IMR-90 (cell line): ENCODE measurements at regions not wholly inside any gene's neighbourhood (a gene's known extent, or its start where the extent isn't known, plus 50 kb on each side); places are given as distances from the start of the nearest gene placed in this dataset.

Experiments used
- ATAC-seq: fragments of 200-7000 bp; cut with Tn5 transposase; 2 replicates; pipeline ENCODE4 v1.9.1; 2020; ENCODE audit warnings: low read depth, mild to moderate bottlenecking, moderate library complexity
- BruUV-seq: library from RNA; stranded (reverse); fragments of 400-500 nt; replicated peaks from 2 replicates; lab custom pipeline; 2021; lab: Mats Ljungman, UMichigan
- CTCF ChIA-PET: fragments of 300-600 bp; formaldehyde crosslinking; extraction: SDS; loops from one replicate; lab custom pipeline; 2021; ENCODE audit warnings: antibody characterized with exemption; lab: Yijun Ruan, JAX
- POLR2A ChIA-PET: fragments of 300-600 bp; sonication (Branson Sonifier 250); formaldehyde crosslinking; loops from one replicate; lab custom pipeline; 2022; ENCODE audit warnings: antibody characterized with exemption; ENCODE audit not compliant: unreplicated experiment; lab: Charles Lee
- DNase-seq: peaks from one replicate; pipeline ENCODE4 v3.0.0; 2013
- H2AFZ ChIP-seq: replicated peaks from 2 replicates; pipeline ENCODE3; 2013; ENCODE audit warnings: low read length, mild to moderate bottlenecking; ENCODE audit not compliant: poor library complexity
- H2AK5ac ChIP-seq: 2 replicates; pipeline ENCODE4 v1.6.1; 2013; ENCODE audit warnings: low read depth, low read length, inconsistent platforms
- H2AK9ac ChIP-seq: replicated peaks from 2 replicates; pipeline ENCODE3; 2013; ENCODE audit warnings: mild to moderate bottlenecking, low read depth, low read length, moderate library complexity; ENCODE audit not compliant: poor library complexity
- H2BK120ac ChIP-seq: 2 replicates; pipeline ENCODE4 v1.6.1; 2013; ENCODE audit warnings: low read depth, low read length, inconsistent platforms
- H2BK15ac ChIP-seq: 3 replicates; pipeline ENCODE4 v1.6.1; 2013; ENCODE audit warnings: low read depth, low read length, inconsistent platforms
- H2BK20ac ChIP-seq: 2 replicates; pipeline ENCODE4 v1.6.1; 2013; ENCODE audit warnings: low read depth, mild to moderate bottlenecking, inconsistent platforms, low read length, moderate library complexity
- H2BK5ac ChIP-seq: 2 replicates; pipeline ENCODE4 v1.6.1; 2013; ENCODE audit warnings: mild to moderate bottlenecking, low read depth, low read length, inconsistent platforms; ENCODE audit not compliant: poor library complexity, severe bottlenecking
- H3K14ac ChIP-seq: replicated peaks from 2 replicates; pipeline ENCODE4 v1.6.1; 2013; ENCODE audit warnings: low read depth, low read length, inconsistent platforms
- H3K18ac ChIP-seq: 2 replicates; pipeline ENCODE4 v1.6.1; 2013; ENCODE audit warnings: low read depth, low read length, control low read depth
- H3K23ac ChIP-seq: 2 replicates; pipeline ENCODE4 v1.6.1; 2013; ENCODE audit warnings: low read depth, low read length, inconsistent platforms
- H3K27ac ChIP-seq: 2 replicates; pipeline ENCODE4 v1.5.1; 2013; ENCODE audit warnings: mild to moderate bottlenecking, control low read depth, low read length; ENCODE audit not compliant: insufficient read depth
- H3K27me3 ChIP-seq: 2 replicates; pipeline ENCODE4 v1.6.1; 2013; ENCODE audit warnings: low read length; ENCODE audit not compliant: control insufficient read depth, insufficient read depth
- H3K36me3 ChIP-seq: 2 replicates; pipeline ENCODE4 v1.6.1; 2013; ENCODE audit warnings: low read length, mixed read lengths; ENCODE audit not compliant: control insufficient read depth, insufficient read depth
- H3K4ac ChIP-seq: 2 replicates; pipeline ENCODE4 v1.6.1; 2013; ENCODE audit warnings: low read depth, low read length, inconsistent platforms
- H3K4me1 ChIP-seq: 2 replicates; pipeline ENCODE4 v1.6.1; 2013; ENCODE audit warnings: low read length, mixed read lengths; ENCODE audit not compliant: control insufficient read depth, insufficient read depth
- H3K4me2 ChIP-seq: 2 replicates; pipeline ENCODE4 v1.6.1; 2013; ENCODE audit warnings: low read depth, mild to moderate bottlenecking, control low read depth, low read length, moderate library complexity
- H3K4me3 ChIP-seq: 2 replicates; pipeline ENCODE4 v1.5.1; 2013; ENCODE audit warnings: low read depth, mild to moderate bottlenecking, control low read depth, low read length, moderate library complexity; ENCODE audit not compliant: insufficient read depth
- H3K56ac ChIP-seq: 2 replicates; pipeline ENCODE4 v1.6.1; 2013; ENCODE audit warnings: low read length, inconsistent platforms; ENCODE audit not compliant: insufficient read depth; ENCODE audit errors: extremely low read depth
- H3K79me1 ChIP-seq, 2 experiments: 2 replicates each; pipeline ENCODE4 v1.6.1; 2013; ENCODE audit warnings: low read length in 2 of 2, inconsistent platforms in 1 of 2, low read depth in 1 of 2
- H3K9ac ChIP-seq: 2 replicates; pipeline ENCODE4 v1.6.1; 2013; ENCODE audit warnings: low read depth, low read length, control low read depth
- H3K9me1 ChIP-seq: 2 replicates; pipeline ENCODE4 v1.6.1; 2013; ENCODE audit warnings: low read length, inconsistent platforms; ENCODE audit not compliant: insufficient read depth
- H3K9me3 ChIP-seq: 2 replicates; pipeline ENCODE4 v1.6.1; 2013; ENCODE audit warnings: low read length; ENCODE audit not compliant: control insufficient read depth, insufficient read depth
- H4K20me1 ChIP-seq: 2 replicates; pipeline ENCODE4 v1.6.1; 2013; ENCODE audit warnings: low read length, inconsistent platforms; ENCODE audit not compliant: insufficient read depth
- H4K5ac ChIP-seq: 2 replicates; pipeline ENCODE4 v1.6.1; 2013; ENCODE audit warnings: mild to moderate bottlenecking, low read depth, low read length, control low read depth
- H4K8ac ChIP-seq, 2 experiments: 2 replicates each; pipeline ENCODE4 v1.6.1; 2013; ENCODE audit warnings: low read depth in 2 of 2, low read length in 2 of 2, control low read depth in 1 of 2, inconsistent platforms in 1 of 2
- H4K91ac ChIP-seq: 2 replicates; pipeline ENCODE4 v1.6.1; 2013; ENCODE audit warnings: low read depth, low read length, inconsistent platforms; ENCODE audit not compliant: insufficient read depth
- BHLHE40 ChIP-seq: fragments of 150-350 bp; IDR thresholded peaks from 2 replicates; pipeline ENCODE4 v1.6.1; 2016; ENCODE audit warnings: mild to moderate bottlenecking, low read depth, low read length
- CEBPB ChIP-seq: IDR thresholded peaks from 2 replicates; pipeline ENCODE4 v1.6.1; 2012; ENCODE audit warnings: low read depth, low read length, improper control_type of control experiment
- ELK1 ChIP-seq: fragments of 150-350 bp; IDR thresholded peaks from 2 replicates; pipeline ENCODE4 v1.6.1; 2016; ENCODE audit warnings: low read depth, mild to moderate bottlenecking, low read length, moderate library complexity, borderline replicate concordance
- NFE2L2 ChIP-seq: fragments of 150-350 bp; IDR thresholded peaks from 2 replicates; pipeline ENCODE4 v1.6.1; 2016; ENCODE audit warnings: low read depth, mild to moderate bottlenecking, low read length
- RCOR1 ChIP-seq: IDR thresholded peaks from 2 replicates; pipeline ENCODE4 v1.6.1; 2012; ENCODE audit warnings: mild to moderate bottlenecking, low read length, improper control_type of control experiment; ENCODE audit not compliant: insufficient replicate concordance
- SMC3 ChIP-seq: fragments of 150-350 bp; IDR thresholded peaks from 2 replicates; pipeline ENCODE4 v1.6.1; 2016; ENCODE audit warnings: low read depth, mild to moderate bottlenecking, antibody characterized with exemption, low read length, moderate library complexity
- USF2 ChIP-seq: fragments of 150-350 bp; IDR thresholded peaks from 2 replicates; pipeline ENCODE4 v1.6.1; 2017; ENCODE audit warnings: mild to moderate bottlenecking, antibody characterized with exemption, low read length, low read depth
- WGBS, 2 experiments: methylation state at CpG; one replicate each; pipeline versions ENCODE4 v1.1.5 to v1.1.7; 2013; ENCODE audit warnings: missing lambda C conversion rate in 2 of 2; ENCODE audit not compliant: insufficient read length in 1 of 2; ENCODE audit errors: extremely low coverage in 2 of 2; 5-methylcytosine and 5-hydroxymethylcytosine counted together
- dilution Hi-C: fragments of 300-500 bp; cut with HindIII; formaldehyde crosslinking; loops from one replicate; pipeline ENCODE4 v1.14.3; 2018; ENCODE audit warnings: low sequenced_read_pairs; ENCODE audit not compliant: unreplicated experiment
- in situ Hi-C: fragments of 300-500 bp; cut with MboI; formaldehyde crosslinking; loops from 3 replicates; pipeline ENCODE4 v1.14.3; 2019; ENCODE audit warnings: low sequenced_read_pairs, inconsistent platforms, mixed read lengths
- intact Hi-C: fragments of 100-400 bp; cut with micrococcal nuclease; formaldehyde crosslinking; loops from 2 replicates; pipeline ENCODE4 v1.10.0; 2022

- Histone ChIP-seq H4K20me1 (no peaks in the 10 kb centered on the region), H2AFZ (no peak overlapping the region), H2BK15ac (no peak overlapping the region), H3K4me1 (no peaks in the 10 kb centered on the region), H3K18ac (no peak overlapping the region), H3K14ac (no peak overlapping the region), H3K56ac (no peak overlapping the region), H2AK5ac (no peak overlapping the region), H3K36me3 (no peaks in the 10 kb centered on the region), H3K9ac (no peak overlapping the region), H2AK9ac (no peak overlapping the region), H2BK20ac (no peak overlapping the region), H3K4me2 (no peak overlapping the region), H2BK120ac (no peak overlapping the region), H3K9me1 (no peaks in the 10 kb centered on the region), H4K8ac (no peak overlapping the region), H3K4ac (no peak overlapping the region), H3K79me1 (no peaks in the 10 kb centered on the region), H4K5ac (no peak overlapping the region), H3K27ac (no peak overlapping the region), H3K9me3 (no peaks in the 10 kb centered on the region), H2BK5ac (no peak overlapping the region), H3K27me3 (no peaks in the 10 kb centered on the region), H3K23ac (no peak overlapping the region), H3K4me3 (no peak overlapping the region), H4K91ac (no peak overlapping the region)
- ChIA-PET POLR2A (no interaction called here), CTCF (interaction anchor here (0.6 kb wide), 1 partner anchor 55 kb away, joined by 6 read pairs; no protein-coding TSS in a partner anchor)
- in situ Hi-C loops, result no loop called here
- intact Hi-C loops, result no loop called here
- BruUV-seq, result no TSS peak
- WGBS, 2 experiments, result no CpG with 5 or more reads among the region's 1 CpG
- dilution Hi-C loops, result no loop called here
- no peak for TF ChIP-seq ELK1
- TF ChIP-seq SMC3, result no peak
- no peak for TF ChIP-seq USF2
- TF ChIP-seq CEBPB, result no peak
- TF ChIP-seq RCOR1, result no peak
- TF ChIP-seq BHLHE40, result no peak
- TF ChIP-seq NFE2L2, result no peak
- ATAC-seq (no peak), DNase-seq (no peak)
Measured at GRCh38 chr3:95733336-95733735, 1081.1 kb upstream of the EPHA6 start.
